Cardiac fibroblast (primary cell): ENCODE measurements at regions not wholly inside any gene's neighbourhood (a gene's known extent, or its start where the extent isn't known, plus 50 kb on each side); places are given as distances from the start of the nearest gene placed in this dataset.

Experiments used
- DNase-seq, 2 donors: peaks; one replicate each; pipeline versions ENCODE4 v3.0.0 to v3.0.0-alpha.2; 2010; ENCODE audit warnings: low read depth in 2 of 2
- H3K4me3 ChIP-seq, 2 donors: replicated peaks in 1 of 2; 1 replicate in 1 of 2; 2 replicates in 1 of 2; pipeline ENCODE4 v1.5.1; 2011; ENCODE audit warnings: low read depth in 2 of 2, low read length in 2 of 2, mild to moderate bottlenecking in 2 of 2, moderate library complexity in 1 of 2
- TF ChIP-seq, protein P1 (sequence below): IDR thresholded peaks from one replicate; pipeline ENCODE4 v1.5.1; 2011; ENCODE audit warnings: low read depth, mild to moderate bottlenecking, low read length, inconsistent platforms

DNA sequence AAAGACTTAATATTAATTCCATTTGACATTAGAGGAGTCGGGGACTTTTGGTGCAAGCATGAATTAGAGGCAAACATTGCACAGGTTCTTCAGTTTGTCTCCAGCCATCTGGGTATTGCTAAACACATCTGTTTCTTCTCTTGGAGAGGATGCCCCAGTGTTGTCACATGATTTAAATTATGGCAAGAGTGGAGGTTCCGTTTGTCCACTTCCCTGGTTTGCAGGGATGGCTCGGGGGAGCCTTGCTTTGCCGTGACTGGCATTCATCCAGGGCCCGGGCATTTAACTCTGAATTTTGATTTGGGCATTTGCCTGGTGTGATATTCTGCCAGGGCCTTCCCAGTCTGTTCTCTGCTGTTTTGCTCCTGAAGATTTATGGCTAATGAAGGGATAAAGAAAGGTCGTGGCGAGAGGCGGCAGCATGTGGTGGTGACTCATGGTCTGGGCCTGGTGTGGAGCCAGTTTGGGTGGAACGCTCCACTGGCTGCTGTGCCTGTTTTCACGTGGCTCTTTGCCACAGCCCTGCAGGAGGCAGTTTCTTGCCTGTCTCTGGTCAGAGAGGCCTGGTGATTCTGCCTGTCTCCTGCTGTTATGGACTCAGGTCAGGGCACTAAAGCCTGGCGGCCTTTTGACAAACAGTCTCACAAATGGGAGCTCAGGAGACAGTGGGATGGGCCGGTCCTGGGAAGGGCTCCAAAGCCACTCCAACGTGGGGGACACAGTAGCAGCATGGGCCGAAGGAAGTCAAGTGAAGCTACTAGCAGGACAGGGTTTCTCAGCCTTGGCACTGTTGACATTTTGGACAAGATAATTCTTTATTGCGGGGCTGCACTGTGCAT, 99.4 kb upstream of the PGRMC2 start:
- TF ChIP-seq, protein P1, sequence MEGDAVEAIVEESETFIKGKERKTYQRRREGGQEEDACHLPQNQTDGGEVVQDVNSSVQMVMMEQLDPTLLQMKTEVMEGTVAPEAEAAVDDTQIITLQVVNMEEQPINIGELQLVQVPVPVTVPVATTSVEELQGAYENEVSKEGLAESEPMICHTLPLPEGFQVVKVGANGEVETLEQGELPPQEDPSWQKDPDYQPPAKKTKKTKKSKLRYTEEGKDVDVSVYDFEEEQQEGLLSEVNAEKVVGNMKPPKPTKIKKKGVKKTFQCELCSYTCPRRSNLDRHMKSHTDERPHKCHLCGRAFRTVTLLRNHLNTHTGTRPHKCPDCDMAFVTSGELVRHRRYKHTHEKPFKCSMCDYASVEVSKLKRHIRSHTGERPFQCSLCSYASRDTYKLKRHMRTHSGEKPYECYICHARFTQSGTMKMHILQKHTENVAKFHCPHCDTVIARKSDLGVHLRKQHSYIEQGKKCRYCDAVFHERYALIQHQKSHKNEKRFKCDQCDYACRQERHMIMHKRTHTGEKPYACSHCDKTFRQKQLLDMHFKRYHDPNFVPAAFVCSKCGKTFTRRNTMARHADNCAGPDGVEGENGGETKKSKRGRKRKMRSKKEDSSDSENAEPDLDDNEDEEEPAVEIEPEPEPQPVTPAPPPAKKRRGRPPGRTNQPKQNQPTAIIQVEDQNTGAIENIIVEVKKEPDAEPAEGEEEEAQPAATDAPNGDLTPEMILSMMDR: no peak
- H3K4me3 ChIP-seq: no peak overlapping the region
- peak; percentile 93 to 97 for DNase-seq

DNA sequence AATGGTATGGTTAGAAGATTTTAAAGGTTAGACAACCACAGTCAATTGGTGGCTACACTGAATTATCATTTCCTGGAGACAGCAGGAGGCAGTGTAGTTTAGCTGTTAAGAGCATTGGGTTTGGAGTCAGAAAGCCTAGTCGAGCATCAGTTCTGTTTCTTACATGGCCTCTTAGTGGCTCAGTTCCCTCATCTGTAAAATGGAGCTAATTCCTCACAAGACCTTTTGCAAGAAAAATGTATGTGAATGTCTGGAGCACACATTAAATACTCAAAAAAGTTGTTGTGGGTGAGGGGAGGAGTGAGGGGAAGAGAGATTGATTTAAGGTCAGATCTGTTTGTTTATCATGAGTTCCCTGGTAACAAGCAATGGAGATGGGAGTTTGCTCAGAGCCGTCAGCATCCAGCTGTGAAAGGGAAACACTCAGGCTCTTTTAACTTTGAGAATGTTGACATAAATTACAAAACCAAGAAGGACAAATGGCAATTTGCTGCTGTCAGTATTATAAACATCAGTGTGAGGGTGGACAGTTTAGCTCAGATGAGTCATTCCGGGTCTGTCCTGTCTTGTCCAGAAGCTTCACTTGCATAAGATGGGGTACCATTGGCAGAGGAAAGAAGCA, 98.2 kb upstream of the PGRMC2 start:
- no peak overlapping the region for H3K4me3 ChIP-seq
- DNase-seq: peak; percentile 55 to 58

DNA sequence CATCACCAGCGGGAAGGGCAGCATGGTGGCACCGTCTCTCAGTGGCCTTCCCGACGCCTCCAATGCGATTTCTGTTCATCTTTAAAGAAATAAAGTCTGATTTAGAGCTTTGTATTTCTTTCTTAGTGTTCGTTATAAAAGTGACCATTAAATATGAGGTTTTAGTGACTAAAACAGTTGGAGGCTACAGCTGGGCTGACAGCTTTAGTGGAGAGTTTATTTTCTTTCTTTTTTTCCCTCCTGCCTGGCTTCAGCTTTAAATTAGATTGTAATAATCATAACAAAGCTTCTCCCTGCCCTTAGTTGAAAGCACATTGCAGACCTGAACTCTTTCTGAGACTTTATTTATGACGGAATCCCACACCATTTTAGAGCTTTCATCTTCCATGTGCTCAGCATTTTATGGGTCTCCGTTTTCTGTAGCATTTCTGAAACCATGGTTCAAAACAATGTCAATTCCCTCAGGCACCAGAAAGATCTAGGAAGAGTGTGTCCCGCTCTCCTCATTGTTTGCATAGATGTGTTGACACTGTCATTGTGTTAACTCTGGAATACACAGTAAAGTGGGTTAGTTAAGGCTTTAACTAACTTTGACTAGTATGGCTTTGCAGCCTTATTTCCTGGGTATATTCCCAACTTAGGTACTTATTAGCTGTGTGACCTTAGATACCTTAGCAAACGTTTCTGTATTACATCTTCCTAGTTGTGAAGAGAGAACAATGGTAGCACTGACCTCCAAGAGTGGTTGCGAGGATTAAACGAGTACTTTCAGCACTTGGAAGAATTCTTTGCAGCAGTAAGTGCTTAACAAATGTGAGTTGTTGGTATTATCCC, 97.4 kb upstream of the PGRMC2 start:
- H3K4me3 ChIP-seq: no peak overlapping the region
- TF ChIP-seq, protein P1: no peak
- no peak for DNase-seq

More for the DNA sequence above, 98.2 kb upstream of the PGRMC2 start:
- TF ChIP-seq, protein P1: no peak

DNA sequence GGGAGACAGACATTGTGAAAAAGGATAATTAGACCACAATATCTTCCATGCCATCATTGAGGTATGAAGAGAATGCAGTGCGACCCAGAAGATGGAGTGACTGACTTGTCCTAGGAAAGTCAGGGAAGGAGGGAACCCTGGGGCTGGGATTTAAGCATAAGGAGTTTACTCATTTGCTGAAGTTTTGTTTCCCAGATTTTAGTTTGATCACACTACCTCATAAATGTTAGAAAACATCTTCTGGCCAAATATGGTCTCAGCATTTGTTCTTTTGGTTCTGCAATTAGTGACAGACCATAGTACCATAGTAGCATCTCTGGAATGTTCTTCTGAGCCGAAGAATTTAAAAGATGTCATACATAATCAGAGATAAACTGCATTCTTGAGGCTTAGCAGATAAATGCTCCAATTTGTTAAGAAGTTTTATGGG, 96.5 kb upstream of the PGRMC2 start:
- DNase-seq: peak; percentile 66 to 80
- no peak overlapping the region for H3K4me3 ChIP-seq
- TF ChIP-seq, protein P1: no peak

DNA sequence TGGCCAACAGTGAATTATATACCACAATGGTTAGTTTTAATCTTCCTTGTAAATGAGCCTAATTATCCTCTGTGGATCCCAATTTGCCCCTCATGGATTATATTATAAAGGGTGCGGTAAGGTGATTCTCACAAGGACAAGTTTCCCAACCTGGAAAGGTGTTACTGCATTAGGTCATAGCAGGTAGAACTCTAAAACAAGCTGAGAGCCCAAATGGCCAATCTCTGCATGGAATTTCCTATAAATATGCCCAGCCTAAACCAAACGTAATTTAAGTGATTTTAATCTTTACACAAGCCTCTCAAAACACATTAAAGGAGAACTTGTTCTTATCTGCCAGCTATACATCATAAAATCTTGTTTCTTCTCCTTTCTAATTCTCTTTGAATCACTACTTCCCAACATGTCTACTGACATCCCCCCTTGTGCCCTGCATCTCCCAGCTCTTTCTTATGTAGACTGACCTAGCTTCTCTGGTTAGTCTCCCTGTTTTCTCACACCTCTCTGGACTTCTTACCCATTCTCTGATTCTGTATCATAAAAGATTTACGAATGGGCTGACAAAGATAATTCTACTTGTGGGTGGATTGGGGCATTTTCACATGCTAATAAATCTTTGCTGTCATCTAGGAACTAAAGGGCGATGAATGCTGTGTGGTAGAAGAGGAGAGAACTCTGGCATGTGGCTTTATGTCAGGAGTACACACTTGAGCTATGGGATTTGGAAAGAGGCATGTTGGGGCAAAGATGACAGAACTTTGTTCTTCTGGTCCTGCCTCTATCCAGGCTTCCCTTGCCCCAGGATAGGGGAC, 94.3 kb upstream of the PGRMC2 start:
- DNase-seq: no peak
- TF ChIP-seq, protein P1: no peak
- H3K4me3 ChIP-seq: no peak overlapping the region

DNA sequence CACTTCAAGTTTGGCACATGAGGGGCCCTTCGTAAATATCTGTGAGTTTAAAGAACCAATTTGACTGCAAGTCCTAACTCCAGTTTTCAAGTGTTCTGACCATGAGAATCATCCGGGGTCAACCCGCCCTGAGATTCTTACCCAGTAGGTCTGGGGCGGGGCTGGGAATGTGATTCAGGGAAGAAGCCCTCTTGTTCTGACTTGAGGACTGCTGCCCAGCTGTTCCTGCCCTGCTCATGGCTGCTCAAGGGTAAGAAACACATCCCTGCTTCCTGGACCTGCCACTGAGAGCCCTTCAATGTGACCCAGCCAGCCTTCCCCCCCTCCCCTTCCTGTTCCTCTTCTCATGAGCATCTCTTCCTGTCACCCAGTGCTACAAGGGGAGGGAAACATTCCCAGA, 92.7 kb upstream of the PGRMC2 start:
- H3K4me3 ChIP-seq: no peak overlapping the region
- TF ChIP-seq, protein P1: no peak
- DNase-seq: no peak
